Right lung (tissue), 2 donors: ENCODE measurements at regions not wholly inside any gene's neighbourhood (a gene's known extent, or its start where the extent isn't known, plus 50 kb on each side); places are given as distances from the start of the nearest gene placed in this dataset.
"Not testable (repeated sequence)": the region's sequence is repeated elsewhere in the genome, so short reads cannot be mapped to it uniquely, and the experiment has no call there.

Source experiments
- DNase-seq, 2 donors: peaks; one replicate each; pipeline ENCODE4 v3.0.0-alpha.2; 2013

DNA sequence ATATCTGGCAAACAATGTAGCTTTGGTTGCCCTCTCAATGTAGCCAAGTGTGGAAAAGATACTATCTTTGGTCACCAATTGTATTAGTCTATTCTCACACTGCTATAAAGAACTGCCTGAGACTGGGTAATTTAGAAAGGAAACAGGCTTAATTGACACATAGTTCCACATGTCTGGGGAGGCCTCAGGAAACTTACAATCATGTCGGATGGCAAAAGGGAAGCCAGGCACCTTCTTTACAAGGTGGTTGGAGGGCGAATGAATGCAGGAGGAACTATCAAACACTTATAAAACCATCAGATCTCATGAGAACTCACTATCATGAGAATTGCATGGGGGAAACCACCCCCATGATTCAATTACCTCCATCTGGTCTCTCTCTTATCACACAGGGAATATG lies 133.1 kb upstream of the TBCA start:
- no peak for DNase-seq

DNA sequence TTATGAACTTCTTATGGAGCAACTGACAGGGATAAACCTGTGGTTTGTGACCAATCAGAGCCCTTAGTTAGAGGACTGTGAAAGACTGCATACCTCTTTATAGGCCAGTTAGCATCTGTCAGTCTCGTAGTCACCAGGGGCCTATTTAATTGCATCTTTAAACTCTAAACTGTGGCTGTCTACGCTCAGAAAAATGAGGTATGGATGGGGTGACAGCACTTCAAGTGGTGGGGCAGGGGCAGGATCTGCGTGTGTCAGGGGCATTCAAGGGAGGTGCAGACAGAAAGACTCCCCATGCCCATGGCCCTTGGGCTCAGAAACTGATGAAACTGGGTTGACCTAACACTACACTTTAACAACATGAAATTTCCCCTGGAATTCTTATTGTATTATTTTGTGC lies 132.6 kb upstream of the TBCA start:
- no peak for DNase-seq

DNA sequence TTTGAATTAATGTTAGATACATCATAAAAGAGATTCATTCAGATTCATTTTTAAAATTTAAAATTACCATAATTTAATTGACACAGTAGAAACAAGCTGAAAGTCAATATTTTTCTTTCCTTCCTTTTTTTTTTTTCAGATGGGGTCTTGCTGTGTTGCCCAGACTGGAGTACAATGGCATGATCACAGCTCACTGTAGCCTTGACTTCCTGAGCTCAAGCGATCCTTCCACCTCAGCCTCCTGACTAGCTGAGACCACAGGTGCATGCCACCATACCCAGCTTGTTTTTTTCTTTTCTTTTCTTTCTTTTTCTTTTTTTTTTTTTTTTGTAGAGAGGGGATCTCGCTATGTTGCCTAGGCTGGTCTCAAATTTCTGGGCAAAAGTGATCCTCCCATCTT lies 131.6 kb upstream of the TBCA start:
- no peak for DNase-seq

DNA sequence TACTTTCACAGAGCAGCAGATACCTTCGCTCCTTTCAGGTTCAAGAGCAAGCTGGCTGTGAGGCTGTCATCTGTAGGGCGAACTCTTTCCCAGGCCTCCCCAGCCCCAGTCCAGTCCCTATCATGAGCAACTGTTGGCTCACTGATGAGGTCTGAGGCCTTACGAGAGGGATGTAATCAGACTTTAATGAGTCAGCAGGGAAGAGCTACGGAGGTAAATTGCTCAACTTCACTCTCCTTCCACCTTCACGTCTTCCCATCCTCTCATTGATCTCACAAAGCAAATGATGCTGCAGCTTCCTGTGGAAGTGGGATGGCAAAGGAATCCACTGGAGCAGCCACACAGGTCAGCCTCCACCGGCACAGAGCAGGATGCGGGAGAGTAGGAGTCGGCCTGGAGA lies 130.7 kb upstream of the TBCA start:
- no peak for DNase-seq

DNA sequence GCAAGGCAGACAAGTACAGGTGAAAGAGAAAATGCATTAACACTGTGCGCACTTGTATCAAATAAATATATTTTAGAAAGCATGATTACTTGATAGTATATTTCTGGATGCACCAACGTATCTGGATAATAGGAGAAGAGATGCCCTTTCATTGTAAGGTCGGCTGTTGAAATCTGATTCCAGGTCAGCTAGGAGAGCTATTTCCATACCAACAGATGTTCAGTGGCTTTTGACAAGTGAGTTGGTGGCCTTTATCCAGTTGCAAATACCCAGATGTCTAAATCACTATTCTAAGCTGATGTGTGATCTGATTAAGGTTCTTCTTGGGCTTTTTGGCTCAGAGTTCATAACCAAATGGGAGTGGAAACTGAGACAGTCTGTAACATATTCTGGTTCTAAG lies 128.2 kb upstream of the TBCA start:
- DNase-seq, result no peak

DNA sequence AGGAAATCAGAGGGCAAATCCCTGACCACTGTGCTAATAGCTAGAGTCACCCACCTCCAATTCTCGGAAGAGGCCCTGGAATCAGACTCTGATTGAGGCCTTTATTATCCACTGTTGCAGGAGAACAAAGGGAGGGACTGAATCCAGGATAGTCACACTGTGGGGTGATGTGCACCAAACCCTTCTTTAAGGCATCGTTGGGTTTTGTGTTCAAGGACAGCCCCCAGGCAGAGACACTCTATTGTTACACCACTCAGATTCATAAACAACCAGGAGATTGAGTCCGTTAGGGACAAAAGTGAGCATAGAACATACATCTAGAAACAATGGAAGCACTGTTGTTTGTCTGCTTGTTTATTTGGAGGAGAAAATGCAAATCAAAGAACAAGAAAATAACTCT lies 124.6 kb upstream of the TBCA start:
- DNase-seq, result no peak

DNA sequence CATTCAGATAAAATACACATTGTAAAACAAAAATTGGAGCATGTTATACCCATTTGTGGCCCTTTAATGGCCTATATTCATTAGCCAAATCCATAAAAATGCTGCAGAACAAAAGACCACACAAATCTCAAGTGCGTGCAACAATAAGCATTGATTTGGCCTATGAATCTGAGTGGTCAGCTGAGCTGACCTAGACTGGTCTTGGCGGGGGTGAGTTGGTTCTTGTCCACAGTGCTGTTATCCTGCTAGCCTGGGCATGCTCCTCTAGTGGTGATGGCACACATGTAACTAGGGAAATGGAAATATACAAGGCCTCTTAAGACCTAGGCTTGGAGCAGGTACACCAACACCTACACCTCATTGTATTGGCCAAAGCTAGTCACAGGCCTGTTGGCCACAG lies 122.2 kb upstream of the TBCA start:
- DNase-seq, result no peak

DNA sequence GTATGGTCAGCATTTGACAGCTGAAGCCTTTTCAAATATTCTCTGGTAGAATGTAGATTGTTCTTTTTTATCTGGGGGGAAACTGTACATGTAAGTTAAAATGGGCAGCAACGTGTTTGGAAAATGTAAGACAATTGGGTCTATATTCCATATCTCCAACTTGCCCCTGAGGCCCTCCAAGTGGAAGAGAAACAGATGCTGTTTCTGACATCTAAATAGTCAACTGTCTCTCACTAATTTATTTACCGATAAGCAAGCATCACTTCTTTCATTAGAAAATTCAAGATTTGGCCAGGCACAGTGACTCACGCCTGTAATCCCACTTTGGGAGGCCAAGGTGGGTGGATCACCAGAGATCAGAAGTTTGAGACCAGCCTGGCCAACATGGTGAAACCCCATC lies 120.2 kb upstream of the TBCA start:
- no peak for DNase-seq

DNA sequence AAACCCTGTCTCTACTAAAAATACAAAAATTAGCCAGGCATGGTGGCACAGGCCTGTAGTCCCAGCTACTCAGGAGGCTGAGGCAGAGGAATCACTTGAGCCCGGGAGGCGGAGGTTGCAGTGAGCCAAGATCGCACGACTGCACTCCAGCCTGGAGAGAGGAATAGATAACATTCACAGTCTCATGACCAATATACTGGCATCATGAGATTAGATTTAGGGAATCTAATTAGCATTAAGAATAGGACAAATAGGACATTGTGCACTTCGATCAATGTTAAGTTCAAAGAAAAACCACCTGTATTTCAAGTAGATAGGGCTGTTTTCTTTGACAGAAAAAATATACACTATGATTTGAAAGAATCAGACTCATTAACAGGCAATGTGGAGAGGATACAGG lies 118.0 kb upstream of the TBCA start:
- not testable (repeated sequence) for DNase-seq

DNA sequence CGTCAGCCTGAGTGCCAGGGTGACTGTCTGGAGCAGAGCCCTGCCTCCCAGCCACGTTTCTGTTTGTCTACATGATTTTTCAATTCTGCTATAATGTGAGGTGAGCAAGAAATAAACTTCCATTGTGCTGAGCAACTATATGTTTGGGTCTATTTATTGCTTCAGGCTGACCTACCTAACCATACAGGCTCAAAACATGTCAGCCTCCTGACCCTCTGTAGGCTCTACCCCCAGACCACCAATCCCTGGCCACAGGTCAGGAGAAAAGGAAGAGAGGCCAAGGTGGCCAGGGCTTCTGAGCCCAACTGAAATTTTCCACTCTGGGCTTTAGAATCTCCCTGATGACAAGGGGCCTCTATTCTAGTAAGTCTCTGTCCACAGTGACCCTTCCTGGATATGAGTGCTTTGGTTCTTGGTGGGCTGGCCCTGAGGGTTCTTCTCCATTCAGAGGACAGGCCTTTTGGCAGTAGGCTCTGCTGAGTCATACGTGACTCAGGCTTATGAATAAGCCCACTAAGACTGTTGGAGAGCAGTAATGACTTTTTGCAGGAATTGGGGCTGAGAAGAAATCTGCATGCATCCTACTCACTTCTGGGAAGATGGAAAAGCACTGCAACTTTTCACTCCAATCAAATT lies 117.2 kb upstream of the TBCA start:
- DNase-seq, result no peak

DNA sequence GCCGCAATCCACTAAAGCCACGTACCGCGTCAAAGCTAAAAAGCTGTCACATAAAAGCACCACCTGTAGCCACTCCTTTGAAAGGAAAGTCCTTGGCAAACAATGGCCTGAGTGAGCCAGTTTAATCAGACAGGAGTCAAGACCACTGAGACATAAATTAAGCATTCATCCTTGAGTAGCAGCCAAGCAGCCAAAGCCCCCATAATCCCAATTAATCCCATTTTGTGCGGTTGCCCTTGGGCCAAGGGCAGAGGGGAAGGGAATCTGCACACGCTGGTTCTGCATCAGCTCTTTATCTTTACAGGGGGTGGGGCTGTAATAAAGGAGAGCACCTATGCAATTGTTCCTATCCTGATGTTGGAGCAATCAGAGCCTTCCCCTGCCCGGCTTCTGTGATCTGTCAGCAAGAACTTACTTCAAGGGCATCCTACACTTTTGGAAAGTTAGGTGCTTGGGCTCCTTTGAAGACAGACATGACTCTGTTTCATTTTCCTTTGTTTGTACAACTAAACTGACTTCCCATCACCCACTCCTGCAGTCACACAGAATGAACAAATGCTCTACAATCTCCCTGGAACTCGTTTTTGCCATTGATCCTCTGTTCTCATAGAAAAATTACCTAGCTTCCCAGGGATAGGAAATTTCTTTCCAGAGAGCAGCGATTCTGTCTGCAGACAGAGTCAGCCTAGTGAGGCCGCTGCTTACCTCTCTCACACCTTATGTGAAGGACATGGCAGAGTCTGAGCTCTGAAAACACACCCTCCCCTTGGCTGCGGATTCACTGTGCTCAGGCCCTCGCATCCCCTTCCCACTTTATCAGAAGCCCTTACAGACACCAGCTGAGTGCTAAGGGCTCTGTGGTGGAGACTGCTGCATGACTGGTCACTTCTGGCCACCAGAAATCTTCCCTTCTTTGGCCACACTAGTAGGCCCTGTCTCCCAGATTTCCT lies 116.2 kb upstream of the TBCA start:
- no peak for DNase-seq

DNA sequence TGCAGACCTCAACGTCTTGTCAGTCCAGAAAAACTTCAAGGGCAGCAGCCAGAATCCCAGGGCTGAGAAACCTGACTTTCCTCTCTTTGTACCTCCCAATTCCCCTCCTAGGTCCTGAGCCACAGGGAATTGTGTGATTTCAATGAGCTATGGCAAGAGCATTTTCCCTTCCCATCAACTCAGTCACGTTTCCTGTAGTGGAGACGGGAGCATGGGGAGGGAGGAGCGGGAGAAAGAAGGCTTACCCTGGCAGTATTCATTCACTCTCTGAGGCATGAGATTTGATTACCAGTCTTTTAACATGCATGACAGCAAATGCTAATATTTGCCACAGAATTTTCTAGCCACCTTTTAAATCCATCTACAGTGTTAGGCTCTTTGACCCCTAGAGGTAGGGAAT lies 109.4 kb upstream of the TBCA start:
- DNase-seq, result no peak

DNA sequence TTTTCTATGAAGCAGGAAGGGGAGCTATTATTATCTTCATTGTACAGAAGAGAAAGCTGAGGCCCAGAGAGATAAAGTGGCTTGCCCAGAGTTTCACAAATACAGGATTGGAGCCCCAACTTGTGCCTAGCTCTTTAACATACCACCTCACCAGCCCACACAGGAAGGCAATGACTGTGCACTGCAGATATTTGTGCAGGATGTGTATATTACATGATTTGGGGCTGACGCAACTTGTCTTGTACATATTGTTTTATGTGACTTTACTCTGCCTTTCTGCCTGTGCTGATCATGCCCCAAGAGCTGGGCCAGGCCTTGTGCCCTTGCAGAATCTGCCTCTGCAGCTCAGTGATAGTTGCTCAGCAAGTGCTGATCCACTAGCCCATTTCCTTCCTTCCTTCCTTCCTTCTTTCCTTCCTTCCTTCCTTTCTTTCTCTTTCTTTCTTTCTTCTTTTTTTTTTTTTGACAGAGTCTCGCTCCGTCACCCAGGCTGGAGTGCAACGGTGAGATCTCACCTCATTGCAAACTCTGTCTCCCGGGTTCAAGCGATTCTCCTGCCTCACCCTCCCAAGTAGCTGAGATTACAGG lies 106.6 kb upstream of the TBCA start:
- DNase-seq, result no peak

DNA sequence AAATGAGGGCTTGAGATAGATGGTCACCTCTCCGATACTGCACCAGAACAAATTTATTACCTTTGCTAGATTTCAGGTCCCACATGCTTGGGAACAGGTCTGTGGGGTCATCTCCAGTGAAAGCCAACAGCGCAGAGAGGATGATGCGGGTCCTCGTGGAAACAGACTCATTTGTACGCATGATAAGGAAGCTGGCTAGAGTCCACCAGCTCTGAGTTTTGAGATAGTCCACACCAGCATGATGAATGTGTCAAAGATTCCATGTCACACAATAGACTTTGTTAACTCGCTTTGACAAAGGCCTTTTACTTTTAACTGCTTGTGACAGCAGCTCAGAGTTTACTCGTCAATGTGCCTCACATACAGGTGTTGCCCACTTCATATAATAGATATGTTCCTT lies 105.4 kb upstream of the TBCA start:
- no peak for DNase-seq

DNA sequence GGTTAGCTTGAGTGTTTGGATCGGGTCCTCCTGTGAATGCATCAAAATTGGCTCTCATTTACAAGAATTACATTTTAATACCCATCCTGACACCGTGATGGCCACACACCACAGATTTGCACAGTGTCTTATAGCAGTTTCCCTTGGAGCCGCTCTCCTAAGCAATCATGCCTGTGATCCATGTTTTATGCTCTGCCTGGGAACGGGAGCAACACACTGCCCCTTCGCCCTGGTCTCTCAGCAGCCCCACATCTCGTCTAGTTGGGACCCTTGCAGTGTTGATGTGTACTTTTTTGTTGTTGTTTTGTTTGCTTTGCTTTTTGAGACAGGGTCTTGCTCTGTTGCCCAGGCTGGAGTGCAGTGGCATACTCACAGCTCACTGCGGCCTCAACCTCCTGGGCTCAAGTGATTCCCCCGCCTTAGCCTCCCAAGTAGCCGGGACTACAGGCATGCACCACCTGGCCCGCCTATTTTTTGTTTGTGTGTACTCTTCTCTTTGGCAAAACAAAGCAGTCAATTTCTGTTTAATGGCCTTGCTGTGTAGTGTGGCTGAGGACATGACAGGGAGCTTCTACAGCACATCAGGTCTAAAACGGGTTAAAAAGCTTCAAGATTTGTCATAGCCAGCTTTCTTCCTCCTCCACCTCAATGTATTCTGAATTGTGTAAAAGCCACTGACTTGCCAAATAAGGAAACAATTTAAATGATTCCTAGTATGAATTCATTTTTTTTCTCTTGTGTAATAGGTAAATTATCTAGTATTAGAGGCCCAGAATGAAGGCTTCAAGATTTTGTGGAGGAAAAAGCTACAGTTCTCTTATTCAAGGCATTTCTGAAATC lies 101.6 kb upstream of the TBCA start:
- no peak for DNase-seq

DNA sequence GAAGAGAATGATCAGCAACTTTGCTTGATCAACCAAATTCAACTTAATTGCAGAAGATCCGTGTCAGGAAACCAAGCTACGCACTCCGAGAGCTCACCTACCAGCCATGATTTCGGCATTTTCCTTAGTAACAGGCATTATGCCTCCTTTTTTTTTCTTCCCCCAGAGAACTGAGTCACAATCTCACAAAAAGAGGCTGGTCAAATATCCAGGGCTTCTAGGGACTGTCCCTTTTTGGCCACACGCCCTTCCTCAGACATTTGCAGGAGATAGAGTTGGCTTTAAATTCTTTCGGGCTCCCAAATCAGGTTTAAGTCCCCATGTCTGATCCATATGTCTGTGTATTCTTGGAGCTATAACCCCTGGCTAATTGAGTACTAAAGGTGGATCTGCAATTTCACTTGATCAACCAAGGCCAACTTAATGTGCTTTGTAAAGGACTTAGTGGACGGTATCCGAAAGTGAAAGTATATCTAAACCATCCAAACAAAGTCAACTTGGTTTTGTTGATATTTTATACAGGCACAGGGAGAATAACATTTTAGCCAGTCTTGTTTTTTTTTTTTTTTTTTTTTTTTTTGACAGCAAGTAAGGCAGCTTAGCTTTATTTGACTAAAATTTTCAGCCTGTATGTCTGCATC lies 100.8 kb upstream of the TBCA start:
- no peak for DNase-seq

DNA sequence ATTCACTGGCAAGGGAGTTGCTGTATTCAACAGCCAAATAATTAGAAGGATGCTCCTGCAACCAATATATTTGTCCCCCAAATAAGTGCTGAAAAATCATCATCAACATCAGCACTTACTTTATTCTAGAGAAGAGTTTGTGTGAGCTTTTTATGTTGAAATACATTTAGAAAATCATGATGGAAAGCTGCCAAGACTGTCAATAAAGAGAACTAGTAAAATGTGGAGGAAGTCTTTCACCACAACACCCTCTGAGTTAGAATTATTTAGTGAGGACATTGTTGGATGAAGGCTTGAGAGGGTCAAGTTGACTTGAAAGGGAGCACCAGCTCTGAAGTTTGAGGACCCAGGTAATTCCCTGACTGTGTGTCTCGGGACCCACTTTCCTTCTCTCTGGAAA lies 100.2 kb upstream of the TBCA start:
- no peak for DNase-seq

DNA sequence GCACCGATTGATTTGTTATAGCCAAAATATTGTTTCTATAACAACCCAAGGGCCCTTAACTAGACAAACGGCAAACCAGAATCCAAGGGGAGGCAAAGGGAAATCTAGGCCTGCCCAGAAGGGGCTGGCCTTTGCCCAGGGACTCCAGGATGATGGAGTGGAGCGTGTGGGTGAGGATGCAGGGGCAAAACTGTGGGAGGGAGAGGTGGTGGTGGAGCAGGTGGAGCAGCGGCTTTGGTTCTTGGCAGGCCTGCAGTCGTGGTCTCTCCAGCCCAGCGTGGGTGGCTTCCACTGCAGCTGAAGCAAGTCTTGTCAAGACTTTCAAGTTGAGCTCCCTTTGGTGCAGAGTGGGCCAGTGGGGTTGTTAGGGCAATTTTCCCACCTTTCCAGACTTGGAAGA lies 98.6 kb upstream of the TBCA start:
- DNase-seq, result no peak

DNA sequence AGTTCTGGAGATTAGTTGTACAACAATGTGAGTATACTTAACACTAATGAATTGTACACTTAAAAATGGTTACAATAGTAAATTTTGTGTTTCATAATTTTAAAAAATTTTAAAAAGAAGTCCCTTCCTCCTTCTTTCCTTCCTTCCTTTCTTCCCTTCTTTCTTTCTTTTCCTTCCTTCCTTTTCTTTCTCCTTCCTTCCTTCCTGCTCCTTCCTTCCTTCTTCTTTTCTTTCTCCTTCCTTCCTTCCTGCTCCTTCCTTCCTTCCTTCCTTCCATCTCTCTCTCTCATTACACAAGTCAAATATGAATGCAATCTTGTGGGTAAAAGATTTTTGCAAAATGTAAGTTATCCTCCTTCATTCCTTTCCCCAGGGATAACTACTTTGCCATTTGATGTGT lies 97.1 kb upstream of the TBCA start:
- DNase-seq, result no peak

DNA sequence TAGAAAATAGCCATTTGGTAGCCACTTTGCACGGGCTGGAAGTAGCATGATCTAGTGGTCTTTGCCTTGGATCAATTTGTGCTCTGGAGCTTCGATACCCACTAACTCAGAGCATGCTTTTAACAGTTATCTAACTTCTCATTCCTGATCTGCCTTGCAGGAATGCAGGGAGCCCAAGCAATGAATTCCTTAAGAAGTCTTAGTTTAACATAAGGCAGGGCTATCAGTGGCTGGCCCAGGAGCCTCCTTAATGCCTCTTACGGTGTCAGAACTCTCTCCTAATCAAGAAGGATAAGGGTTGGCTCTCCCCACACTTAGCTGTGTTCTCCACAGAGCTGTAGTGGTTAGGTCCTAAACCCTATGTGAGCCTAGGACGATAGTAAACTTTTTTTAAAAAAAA lies 95.8 kb upstream of the TBCA start:
- no peak for DNase-seq

DNA sequence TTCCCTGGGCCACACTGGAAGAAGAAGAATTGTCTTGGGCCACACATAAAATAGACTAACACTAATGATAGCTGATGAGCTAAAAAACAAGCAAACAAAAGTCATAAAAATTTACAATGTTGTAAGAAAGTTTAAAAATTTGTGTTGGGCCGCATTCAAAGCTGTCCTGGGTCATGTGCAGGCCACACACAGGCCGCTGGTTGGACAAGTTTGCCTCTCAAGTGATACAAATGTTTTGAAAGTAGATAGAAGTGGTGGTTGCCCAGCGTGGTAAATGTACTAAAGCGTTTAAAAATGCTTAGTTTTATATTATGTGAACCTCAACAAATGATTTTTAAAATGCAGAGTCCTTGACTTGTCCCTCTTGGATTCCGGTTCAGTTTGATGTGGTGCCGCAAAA lies 94.9 kb upstream of the TBCA start:
- DNase-seq, result no peak
